Medulla oblongata (tissue), 1 donor: ENCODE measurements at regions not wholly inside any gene's neighbourhood (a gene's known extent, or its start where the extent isn't known, plus 50 kb on each side); places are given as distances from the start of the nearest gene placed in this dataset.
A peak's percentile ranks its signal among the peaks of the same experiment; 100 is the strongest.

ENCODE experiments used
- DNase-seq: peaks from one replicate; pipeline ENCODE4 v3.0.0-alpha.2; 2015; ENCODE audit errors: extremely low spot score

DNA sequence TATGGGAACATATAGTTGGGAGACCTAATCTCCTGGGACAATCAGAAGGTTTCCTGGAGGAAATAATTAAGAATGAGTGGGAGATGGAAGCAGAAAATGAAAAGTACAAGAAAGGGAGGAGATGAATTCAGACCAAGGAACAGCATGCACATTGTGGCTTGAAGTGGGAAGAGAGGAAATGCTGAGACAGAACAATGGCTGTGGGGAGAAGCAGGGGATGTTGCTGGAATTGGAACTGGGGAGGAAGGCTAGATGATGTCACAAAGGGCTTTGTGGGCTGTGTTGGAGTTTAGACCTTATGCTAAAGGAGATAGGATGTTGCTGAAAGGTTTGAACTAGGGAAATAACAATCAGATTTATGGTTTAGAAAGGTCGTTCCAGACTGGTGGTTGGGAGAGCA lies 119.5 kb upstream of the DIPK2B start:
- no peak for DNase-seq

DNA sequence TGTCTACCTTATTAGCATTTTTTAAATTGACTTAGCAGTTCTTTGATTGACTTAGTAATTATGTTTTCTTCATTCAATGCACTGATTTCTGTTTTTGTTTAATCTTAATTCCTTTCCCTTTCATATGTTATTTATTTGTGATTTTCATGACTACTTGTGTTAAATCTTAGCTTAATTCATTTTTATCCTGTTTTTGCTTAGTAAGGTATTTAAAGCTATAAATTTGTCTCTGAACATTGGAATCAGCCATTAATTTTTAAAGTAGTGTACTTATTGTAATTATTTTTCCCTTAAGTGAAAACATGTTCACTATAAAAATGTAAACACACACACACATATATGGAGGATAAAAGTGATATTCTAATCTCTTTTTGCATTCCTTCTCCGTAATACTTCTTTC lies 109.1 kb upstream of the DIPK2B start:
- no peak for DNase-seq

DNA sequence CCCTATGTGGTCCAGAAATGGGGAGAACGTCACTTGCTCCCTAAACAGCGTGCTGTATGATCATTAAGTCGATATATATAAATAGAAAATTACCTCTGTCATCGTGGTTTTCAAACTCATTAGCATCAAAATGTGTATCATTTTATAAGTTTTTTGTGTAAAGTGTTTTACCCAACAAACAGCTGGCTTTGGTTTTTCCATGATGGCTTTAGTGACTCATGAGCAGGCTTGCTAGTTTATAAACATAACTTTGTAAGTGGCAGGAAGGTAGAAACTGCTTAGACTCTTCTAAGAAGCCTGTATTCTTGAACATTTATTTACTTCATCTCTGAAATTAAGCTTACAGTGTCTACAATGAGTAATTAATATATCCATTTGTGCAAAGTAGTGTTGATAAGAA lies 108.4 kb upstream of the DIPK2B start:
- no peak for DNase-seq

DNA sequence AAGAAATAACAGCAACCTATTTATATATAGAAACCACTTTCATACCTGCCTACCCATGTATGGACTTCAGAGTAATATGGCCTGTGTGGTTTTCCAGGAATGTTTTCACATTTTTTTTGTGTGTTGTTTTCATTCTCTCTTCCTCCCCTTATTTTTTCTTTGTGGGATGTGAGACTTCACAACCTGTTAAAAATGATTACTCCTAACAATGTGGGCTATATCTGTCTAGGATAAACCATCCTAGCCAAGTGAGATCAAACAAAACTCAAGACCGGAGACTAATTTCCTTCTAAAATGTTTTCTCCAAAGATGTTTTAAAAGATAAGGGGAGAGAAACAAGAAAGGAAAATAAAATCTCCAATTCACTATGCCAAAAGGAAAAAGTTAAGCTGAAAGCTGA lies 106.1 kb upstream of the DIPK2B start:
- no peak for DNase-seq

DNA sequence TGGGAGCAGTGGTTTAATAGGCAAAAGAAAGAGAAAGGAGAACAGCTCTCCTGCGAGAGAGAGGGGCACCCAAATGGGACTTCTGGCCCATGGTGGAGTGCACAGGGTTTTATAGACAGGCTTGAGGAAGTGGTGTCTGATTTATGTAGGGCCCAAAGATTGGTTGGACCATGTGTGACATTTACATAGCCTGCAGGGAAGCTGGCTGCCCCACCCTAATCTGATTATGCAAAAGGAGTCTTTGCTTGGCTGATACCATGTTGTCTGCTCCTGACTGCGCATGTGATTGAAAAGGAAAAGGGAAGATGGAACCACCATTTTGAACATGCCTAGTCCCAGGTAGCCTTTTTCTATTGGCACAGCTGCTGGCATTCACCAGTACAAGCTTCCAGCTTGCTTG lies 100.0 kb upstream of the DIPK2B start:
- DNase-seq = no peak

DNA sequence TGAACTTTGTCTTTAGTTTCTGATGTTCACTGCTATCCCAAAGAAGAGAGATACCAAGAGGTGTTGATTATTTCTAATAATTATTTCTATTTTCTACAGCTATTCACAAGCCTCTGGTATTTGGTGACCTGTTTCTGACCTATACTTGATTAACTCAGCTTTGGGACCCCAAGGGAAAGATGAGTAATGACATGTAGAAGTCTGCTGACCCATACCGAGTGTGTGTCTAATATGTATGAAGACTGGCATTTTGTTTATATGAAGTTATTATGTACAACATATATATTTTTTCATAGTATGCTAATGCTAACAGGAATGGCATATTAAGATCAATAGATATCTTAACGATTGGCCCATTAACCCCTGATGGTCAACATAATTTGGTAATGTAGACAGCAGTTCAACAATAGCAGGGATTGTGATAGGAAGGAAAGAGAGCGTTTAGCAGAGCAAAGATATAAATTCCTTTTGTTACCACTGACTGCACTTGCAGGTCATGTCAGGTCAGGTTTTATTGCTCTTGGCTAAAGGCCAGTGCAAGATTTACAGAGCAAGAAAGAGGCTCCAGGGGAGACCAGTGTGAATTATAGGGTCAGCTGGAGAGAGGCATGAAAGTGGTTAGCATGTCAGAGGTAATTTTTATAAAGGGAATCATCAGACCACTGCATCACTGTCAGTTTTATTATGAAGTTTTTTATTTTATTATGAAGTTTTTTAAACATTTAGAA lies 94.7 kb upstream of the DIPK2B start:
- no peak for DNase-seq

DNA sequence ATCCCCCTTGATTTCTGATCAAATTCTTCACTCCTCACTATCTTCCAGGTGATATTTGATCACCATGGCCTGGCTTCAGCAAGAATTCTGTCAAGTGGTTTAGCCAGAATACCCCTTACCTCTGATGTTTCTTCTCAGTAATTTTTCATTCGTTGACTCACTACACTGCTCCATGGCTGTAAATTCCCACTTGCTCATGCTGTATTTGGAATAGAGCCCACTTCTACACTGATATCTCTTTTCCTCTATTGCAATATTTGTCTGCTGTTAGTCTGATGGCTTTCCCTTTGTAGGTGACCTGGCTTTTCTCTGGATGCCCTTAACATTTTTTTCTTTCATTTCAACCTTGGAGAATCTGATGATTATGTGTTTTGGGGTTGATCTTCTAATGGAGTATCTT lies 73.9 kb upstream of the DIPK2B start:
- no peak for DNase-seq

DNA sequence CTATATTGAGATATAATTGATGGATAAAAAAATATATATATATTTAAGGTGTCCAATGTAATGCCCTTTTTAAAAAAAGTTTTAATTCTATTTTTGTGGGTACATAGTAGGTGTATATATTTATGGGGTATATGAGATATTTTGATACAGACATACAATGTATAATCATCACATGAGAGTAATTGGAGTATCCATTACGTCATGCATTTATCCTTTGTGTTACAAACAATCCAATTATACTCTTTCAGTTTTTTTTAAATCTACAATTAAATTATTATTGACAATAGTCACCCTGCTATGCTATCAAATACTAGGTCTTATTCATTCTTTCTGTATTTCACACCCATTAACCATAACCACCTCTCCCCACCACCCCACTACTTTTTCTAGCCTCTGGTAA lies 66.3 kb upstream of the DIPK2B start:
- no peak for DNase-seq

DNA sequence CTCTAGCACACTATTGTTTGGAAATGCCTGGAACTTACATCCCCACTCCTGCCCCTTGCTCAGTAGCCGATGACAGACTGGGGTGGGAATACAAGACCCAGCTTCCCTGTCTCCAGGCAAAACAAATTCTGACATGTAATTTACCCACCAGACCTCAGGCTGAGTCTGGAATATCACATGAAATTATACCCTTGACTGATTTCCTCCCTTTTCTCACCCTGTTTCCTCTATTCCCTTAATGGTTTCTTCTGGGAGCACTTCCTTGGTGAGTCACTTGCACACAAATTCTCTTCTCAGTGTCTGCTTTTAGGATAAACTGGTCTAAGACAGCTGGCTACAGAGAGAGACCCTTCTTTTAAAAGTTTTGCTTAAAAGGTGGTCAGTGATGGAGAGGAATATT lies 65.8 kb upstream of the DIPK2B start:
- DNase-seq = no peak

DNA sequence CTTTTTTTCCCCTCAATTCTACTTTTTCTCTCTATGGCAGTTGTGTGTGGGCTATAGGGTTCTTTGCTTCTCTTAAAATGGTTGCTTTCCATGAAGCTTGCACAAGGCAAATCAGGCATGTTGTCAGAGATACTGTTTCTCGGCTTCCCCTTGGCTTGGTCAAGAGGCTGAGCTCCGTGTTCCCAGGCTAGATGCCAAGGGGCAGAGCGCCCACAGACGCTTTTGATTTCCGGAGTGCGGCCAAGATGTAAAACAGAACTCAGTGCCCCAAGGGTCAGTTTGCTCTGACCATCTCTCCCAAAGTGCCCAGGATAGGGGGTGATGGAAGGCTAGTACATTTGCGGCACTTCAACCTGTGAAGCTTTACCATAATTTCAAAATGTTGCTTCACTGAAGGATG lies 64.2 kb upstream of the DIPK2B start:
- DNase-seq = peak; percentile 1

DNA sequence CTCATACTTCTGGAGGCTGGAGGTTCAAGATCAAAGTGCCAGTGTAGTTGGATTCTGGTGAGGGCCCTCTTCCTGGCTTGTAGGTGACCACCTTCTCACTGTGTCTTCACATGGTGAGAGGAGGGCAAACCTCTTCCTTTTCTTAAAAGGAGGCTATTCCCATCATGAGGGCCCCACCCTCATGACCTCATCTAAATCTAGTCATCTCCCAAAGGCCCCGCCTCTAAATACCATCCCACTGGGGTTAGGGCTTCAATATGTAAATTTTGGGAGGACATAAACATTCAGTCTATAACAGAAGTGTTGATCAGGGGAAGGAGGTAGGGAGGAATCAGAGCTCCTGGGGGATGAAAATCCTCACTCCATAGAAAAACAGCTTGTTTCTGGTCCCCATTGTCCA lies 60.8 kb upstream of the DIPK2B start:
- no peak for DNase-seq

DNA sequence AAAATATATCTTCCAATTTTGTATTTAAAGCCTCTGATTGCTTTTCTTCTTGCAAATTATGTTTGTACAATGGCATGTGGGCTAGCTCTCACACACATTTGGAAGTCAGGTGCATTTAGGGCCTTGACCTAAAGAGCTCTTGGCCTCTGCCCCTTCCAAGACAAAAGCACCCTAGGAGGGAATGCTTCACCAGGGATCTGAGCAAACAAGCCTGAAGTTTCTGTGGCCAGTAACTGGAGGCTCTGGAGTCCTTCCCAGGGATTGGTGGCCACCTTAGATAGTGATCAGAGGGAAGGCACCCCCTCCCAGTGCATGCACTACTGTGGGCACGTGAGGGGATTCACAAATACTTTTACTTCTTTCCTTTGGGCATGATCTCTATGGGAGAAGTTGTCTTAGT lies 60.3 kb upstream of the DIPK2B start:
- DNase-seq = no peak

DNA sequence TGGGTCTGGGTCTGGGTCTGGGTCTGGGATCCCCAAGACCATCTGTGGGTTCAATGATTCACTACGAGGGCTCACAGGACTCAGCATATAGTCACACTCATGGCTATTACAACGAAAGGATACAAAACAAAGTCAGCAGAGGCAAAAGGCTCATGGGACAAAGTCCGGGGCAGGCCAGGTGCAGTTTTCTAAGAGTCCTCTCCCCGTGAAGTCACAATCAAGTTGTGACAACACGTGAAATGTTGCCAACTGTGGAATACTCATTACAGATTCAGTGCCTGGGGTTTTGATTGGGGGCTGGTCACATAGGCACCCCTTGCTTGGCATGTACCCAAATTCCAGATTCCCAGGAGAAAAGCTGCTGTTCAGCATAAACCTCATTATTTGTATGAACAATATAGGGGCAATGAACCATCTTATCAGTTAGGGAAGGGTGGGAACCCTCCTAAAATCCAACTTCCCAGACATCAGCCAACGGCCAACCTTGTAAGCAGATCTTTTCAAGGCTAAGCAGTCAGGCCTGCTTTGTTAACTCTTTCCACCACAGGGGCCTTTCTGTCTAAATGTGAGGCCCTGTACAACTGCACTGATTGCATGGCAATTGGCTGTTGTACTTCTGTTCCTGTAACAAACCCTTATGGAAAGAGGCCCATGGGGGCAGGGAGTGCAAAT lies 58.2 kb upstream of the DIPK2B start:
- no peak for DNase-seq
